ENCODE measurements at regions not wholly inside any gene's neighbourhood (a gene's known extent, or its start where the extent isn't known, plus 50 kb on each side); places are given as distances from the start of the nearest gene placed in this dataset.
"Not testable (repeated sequence)": the region's sequence is repeated elsewhere in the genome, so short reads cannot be mapped to it uniquely, and the experiment has no call there.

- no peak for DNase-seq (ENCODE audit: low read depth in 3 of 3, low spot score in 1 of 3)
These were observed 469.5 kb upstream of the CHRM3 start for GRCh38 chr1:238916828-238917227.

- DNase-seq (ENCODE audit: low read depth in 3 of 3, low spot score in 1 of 3), result no peak
These were observed 472.0 kb upstream of the CHRM3 start for GRCh38 chr1:238914346-238914745.

- no peak for DNase-seq (ENCODE audit: low read depth in 3 of 3, low spot score in 1 of 3)
These were observed 473.2 kb upstream of the CHRM3 start for GRCh38 chr1:238913210-238913609.

- no peak for DNase-seq (ENCODE audit: low read depth in 3 of 3, low spot score in 1 of 3)
These were observed 474.2 kb upstream of the CHRM3 start for GRCh38 chr1:238912148-238912547.

GRCh38 chr1:238902752-238903151 is 483.6 kb upstream of the CHRM3 start:
- not testable (repeated sequence) for DNase-seq (ENCODE audit: low read depth in 3 of 3, low spot score in 1 of 3)

GRCh38 chr1:238900334-238900865 is 486.0 kb upstream of the CHRM3 start:
- no peak for DNase-seq (ENCODE audit: low read depth in 3 of 3, low spot score in 1 of 3)

DNA sequence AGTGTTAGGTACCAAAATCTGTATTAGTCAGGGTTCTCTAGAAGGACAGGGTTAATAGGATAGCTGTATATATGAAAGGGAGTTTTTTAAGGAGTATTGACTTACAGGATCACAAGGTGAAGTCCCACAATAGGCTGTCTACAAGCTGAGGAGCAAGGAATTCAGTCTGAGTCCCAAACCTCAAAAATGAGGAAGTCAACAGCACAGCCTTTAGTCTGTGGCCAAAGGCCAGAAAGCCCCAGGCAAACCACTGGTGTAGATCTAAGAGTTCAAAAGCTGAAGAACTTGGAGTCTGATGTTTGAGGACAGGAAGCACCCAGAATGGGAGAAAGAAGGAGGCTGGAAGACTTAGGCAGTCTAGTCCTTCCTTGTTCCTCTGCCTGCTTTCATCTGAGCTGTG is 487.5 kb upstream of the CHRM3 start:
- DNase-seq (ENCODE audit: low read depth in 3 of 3, low spot score in 1 of 3), result no peak

GRCh38 chr1:238895911-238896310 is 490.5 kb upstream of the CHRM3 start:
- DNase-seq (ENCODE audit: low read depth in 3 of 3, low spot score in 1 of 3), result no peak

GRCh38 chr1:238892612-238893011 is 493.8 kb upstream of the CHRM3 start:
- DNase-seq (ENCODE audit: low read depth in 3 of 3, low spot score in 1 of 3), result no peak

DNA sequence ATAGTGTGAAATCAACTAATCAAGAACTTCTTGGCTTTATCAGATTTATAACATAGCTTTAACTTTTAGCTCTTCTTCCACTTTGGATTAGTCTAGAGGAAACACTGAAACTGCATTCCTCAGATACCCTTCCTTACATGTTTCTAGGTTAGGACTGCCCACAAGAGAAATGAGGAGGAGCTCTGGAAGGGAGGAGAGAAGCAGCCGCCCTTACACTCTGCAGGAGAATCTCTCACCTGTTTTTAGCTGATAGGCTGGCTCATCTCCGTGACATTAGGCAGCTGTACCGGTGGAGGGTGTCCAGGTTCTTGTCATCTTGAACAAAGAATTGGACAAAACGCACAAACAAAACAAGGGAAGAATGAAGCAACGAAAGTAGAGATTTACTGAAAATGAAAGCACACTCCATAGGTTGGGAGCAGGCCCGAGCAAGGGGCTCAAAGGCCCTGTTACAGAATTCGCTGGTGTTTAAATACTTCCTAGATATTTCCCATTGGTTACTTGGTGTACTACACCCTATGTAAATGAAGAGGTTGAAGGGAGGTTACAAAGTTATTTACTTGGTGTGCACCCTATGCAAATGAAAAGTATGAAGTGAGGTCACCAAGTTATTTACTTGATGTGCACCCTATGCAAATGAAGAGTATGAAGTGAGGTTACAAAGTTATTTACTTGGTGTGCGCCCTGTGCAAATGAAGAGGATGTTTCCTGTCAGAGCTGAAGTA is 524.9 kb upstream of the CHRM3 start:
- no peak for DNase-seq (ENCODE audit: low read depth in 3 of 3, low spot score in 1 of 3)

DNA sequence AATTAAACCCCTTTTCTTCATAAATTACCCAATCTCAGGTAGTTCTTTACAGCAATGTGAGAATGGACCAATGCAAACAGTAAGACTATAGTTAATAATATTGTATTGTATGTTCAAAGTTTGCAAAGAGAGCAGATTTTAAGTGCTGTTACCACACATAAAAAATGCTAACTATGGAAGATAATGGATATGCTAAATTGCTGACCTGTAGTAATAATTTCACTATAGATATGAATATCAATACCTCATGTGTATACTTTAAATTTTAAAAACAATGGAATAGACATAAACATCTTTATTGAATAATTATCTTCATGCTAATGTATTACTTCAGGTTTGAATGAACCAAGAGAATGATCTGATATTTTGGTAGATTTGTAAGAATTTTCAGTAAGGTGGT is 552.4 kb upstream of the CHRM3 start:
- DNase-seq (ENCODE audit: low read depth in 3 of 3, low spot score in 1 of 3), result no peak

DNA sequence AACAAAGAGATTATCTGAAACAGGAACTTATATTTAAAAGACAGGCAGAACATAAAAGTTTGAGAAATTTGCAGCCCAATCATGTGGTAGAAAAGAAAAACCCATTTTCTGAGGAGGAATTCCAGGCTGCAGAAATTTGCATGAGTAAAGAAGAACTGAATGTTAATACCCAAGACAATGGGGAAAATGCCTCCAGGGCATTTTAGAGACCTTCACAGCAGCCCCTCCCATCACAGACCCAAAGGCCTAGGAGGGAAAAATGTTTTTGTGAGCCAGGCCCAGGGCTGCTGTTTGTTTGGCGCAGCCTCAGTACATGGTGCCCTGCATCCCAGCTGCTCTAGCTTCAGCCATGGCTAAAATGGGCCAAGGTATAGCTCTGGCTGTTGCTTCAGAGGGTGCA is 554.3 kb upstream of the CHRM3 start:
- no peak for DNase-seq (ENCODE audit: low read depth in 3 of 3, low spot score in 1 of 3)

DNA sequence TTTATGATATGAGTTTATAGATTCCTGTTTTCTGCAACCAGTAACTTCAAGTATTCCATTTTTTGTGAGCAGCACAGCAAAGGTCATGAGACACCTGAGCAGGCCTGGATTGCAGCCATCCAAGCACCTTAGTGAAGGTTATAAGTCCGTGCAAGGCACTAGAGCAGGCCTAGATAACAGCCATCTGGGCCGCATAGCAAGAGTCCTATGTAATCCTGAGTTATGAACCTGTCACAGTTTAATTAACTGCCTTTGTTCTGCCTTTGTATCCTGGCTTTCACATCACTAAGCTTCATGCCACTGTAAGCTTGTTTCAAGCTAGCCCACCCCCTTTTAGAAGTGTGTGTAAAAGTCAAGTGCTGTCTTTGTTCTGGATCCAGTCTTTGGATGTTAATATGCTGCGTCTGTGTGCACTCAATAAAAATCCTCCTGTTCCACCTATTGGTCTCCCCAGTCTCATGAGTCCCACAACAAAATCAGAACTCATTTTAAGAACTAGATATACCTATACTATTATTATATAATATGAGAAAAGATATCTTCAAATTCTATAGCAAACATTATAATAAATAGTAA is 556.2 kb upstream of the CHRM3 start:
- no peak for DNase-seq (ENCODE audit: low read depth in 3 of 3, low spot score in 1 of 3)

GRCh38 chr1:238826891-238827290 is 559.5 kb upstream of the CHRM3 start:
- no peak for DNase-seq (ENCODE audit: low read depth in 3 of 3, low spot score in 1 of 3)

DNA sequence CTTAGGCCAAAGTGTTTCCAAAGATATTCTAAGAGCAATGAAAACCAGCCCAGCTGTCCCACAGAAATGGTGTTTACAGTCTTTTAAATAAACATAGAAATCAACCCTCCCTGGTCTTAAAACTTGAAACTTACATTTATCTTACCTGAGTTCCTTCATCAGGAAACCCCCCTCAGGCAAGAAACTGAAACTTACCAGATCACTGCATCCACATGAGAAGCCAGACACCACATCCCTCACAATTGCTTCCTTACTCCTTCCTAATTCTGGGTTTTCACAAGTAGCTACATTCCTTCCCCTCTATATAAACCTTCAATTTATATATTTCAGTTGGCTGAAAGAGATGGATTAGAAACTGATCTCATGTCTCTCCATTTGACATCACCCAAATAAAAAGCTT is 563.0 kb upstream of the CHRM3 start:
- DNase-seq (ENCODE audit: low read depth in 3 of 3, low spot score in 1 of 3), result no peak

GRCh38 chr1:238811211-238811879 is 575.0 kb upstream of the CHRM3 start:
- no peak for DNase-seq (ENCODE audit: low read depth in 3 of 3, low spot score in 1 of 3)

GRCh38 chr1:238790882-238791281 is 595.5 kb upstream of the CHRM3 start:
- no peak for DNase-seq (ENCODE audit: low read depth in 3 of 3, low spot score in 1 of 3)

- no peak for DNase-seq (ENCODE audit: low read depth in 3 of 3, low spot score in 1 of 3)
These were observed 596.3 kb upstream of the CHRM3 start for GRCh38 chr1:238789916-238790667.

- DNase-seq (ENCODE audit: low read depth in 3 of 3, low spot score in 1 of 3), result no peak
These were observed 598.9 kb upstream of the CHRM3 start for GRCh38 chr1:238787471-238787870.

DNA sequence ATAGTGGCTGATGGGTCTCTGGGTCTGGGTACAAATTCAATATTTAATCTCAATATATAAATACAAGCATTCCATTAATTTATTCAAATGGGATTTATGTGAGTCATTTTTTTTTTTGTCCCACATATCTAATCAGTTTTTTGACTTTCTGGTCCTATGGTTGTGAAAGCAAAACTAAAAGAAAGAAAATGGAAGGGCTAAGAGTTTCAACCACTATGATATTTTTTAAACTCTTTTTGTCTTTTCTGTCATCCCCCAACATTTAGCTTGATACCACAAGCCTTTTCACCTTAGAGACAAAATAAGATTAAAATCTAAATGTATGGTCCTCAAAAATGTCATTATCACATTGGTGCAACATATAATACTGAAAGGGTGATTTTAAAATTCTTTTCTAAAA is 602.7 kb upstream of the CHRM3 start:
- no peak for DNase-seq (ENCODE audit: low read depth in 3 of 3, low spot score in 1 of 3)

- DNase-seq (ENCODE audit: low read depth in 3 of 3, low spot score in 1 of 3), result no peak
These were observed 606.7 kb upstream of the CHRM3 start for GRCh38 chr1:238779716-238780115.

- no peak for DNase-seq (ENCODE audit: low read depth in 3 of 3, low spot score in 1 of 3)
These were observed 608.3 kb upstream of the CHRM3 start for GRCh38 chr1:238778113-238778512.

All from stimulated activated CD4-positive, alpha-beta T cell treated with anti-CD3 and anti-CD28 coated beads, TNF-alpha, amount 100 ng/mL, for 1 hour (primary cell).